ENCODE measurements at regions not wholly inside any gene's neighbourhood (a gene's known extent, or its start where the extent isn't known, plus 50 kb on each side); places are given as distances from the start of the nearest gene placed in this dataset.
"Not testable (repeated sequence)": the region's sequence is repeated elsewhere in the genome, so short reads cannot be mapped to it uniquely, and the experiment has no call there.

DNA sequence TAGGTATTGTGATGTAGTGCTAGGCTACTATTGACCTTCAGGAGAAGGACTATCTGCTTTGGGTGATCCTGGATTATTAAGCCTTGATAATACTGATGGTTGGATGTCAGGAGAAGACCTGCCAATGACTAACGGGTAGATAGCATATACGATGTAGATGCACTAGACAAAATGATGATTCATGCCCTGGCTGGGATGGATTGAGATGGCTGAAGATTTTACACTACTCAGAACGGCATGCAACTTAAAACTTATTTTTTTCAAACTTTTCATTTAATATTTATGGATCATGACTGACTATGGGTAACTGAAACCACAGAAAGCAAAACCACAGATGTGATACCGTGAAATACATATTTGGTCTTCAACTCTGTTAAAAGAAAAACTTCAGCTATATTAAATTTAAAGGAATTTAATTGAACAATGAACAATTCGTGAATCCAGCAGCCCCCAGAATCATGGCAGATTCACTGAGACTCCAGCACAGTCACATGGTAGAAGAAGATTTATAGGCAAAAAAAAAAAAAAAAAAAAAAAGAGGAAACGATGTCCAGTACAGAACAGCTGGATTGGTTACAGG is 124.6 kb upstream of the CDK13 start:
- no peak for FAIRE-seq

DNA sequence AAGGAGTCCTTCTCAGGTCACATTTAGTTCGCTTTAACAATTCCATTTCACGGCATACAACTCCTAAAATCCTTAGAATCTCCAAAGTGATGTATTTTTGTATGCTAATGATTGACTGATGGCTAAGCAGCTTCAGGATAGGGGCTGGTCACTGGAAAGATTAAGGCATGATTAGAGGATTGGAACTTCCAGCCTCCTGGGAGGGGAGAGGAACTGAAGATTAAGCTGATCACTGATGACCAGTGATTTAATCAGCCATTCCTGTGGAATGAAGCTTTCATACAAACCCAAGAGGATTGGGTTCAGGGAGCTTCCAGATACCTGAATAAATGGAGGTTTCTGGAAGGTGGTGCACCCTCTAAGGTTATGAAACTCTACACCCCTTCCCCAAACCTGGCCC is 123.9 kb upstream of the CDK13 start:
- no peak for FAIRE-seq

- no peak for FAIRE-seq
These were observed 122.5 kb upstream of the CDK13 start for GRCh38 chr7:39827571-39827970.

DNA sequence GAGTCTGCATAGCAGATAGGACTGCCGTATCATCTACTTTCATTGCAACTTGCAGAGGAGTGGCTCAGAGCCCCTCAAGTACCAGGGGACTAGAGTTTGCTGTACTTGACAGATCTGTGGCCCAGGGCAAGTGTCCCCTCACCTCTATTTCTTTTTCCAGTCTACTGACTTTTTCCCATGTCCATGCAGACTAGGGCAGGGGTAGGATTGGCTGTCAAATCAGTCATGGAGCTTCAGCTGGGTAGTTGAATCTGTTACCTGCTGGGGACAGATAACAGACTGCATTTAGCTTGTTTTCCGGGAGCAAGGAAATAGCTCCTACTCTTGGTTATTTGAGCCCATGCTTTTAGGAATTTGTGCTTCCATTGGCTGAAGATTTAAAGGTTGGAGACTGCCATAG is 121.0 kb upstream of the CDK13 start:
- FAIRE-seq: no peak

- FAIRE-seq: peak; percentile 76
These were observed 117.5 kb upstream of the CDK13 start for GRCh38 chr7:39832519-39833085.

DNA sequence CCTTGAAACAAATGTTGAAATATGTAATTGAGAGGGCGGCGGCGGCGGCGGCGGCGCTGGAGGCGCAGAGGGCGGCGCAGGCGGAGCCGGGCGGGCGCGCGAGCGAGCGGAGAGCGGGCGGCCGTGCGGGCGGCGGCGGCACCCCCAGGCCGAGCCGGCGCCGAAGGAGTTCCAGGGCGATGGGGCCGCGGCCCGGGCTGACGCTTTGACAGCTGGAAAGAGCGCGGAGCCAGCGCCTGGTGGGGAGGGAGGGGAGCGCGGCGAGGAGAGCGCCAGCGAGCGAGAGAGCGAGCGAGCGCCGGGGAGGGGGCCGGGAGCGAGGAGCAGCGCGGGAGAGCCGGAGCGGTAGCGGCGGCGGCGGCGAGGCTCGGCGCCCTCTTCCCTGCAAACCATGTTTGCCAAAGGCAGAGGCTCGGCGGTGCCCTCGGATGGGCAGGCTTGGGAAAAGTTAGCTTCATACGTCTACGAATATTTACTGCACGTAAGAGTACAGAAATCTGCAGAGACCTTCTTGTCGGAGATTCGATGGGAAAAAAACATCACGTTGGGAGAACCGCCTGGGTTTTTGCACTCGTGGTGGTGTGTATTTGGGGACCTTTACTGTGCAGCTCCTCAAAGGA is 116.8 kb upstream of the CDK13 start:
- not testable (repeated sequence) for FAIRE-seq

- not testable (repeated sequence) for FAIRE-seq
These were observed 116.0 kb upstream of the CDK13 start for GRCh38 chr7:39833865-39834634.

DNA sequence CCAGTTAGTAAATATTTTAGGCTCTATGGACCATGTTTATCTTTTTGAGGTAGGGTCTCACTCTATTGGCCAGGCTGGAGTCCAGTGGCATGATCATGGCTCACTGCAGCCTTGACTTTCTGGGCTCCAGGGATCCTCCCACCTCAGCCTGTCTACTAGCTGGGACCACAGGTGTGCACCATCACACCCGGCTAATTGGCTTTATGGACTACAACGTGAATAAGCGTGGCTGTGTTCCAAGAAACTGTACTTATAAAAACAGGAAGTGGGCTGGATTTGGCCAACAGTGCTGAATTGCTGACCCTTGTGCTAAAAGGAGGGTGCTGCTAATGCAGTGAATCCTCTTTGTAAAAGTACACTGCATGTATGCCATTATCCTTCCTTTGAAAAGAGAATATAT is 111.7 kb upstream of the CDK13 start:
- FAIRE-seq: no peak

- no peak for FAIRE-seq
These were observed 105.0 kb upstream of the CDK13 start for GRCh38 chr7:39845006-39845405.

DNA sequence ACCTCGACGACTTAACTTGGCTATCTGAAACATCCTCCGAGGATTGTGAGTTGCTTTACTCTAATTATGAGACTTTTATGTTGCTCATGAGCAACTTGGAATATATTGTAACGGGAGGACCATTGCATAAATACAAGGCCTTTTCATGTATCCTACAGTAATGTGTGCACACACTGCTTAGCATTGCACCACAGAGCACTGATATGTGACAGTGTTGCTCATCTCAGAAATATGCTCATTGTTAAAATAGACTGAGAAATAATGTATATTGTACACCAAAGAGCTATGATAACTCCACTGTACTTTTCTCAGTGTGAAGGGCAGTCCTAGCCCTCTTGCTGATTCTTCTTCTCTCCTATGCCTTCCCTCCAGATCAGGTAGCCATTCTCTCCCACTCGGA is 102.8 kb upstream of the CDK13 start:
- FAIRE-seq: no peak

- FAIRE-seq: no peak
These were observed 98.5 kb upstream of the CDK13 start for GRCh38 chr7:39851466-39852045.

DNA sequence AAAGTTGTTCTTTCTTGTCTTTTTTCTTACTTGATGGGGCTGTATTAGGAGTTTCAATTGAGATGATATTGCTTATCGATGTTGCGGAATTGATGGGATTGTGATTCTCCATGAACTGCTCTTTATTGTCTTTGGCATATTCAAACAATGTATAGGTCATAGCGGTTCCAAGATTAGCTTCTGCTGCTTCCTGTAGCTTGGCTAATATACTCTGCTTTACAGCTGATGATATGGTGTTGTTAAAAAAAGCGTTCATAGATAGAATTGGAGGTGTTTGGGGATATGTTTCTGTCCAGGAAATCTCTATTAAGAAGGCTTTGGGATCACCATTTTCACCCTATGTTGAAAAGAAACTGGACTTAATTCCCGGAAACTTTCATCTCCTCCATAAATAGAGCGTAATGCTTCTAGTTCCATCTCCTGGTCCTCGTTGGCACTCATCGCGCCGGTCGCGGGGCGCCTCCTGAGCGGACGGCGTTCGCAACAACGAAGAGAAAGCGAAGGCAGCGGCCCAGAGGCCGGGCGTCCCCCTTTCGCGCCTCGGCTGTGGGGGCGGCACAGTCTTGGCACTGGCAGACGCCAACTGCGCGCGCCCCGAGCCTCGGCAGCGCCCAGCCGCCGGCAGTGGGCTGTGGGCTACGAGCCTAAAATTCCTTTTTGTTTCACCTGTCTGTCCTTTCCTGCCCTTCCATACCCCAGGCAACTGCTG is 95.3 kb upstream of the CDK13 start:
- not testable (repeated sequence) for FAIRE-seq

GRCh38 chr7:39855325-39855674 is 94.8 kb upstream of the CDK13 start:
- FAIRE-seq: no peak

- FAIRE-seq: not testable (repeated sequence)
These were observed 86.3 kb upstream of the CDK13 start for GRCh38 chr7:39863675-39864322.

GRCh38 chr7:39869888-39870522 is 80.1 kb upstream of the CDK13 start:
- not testable (repeated sequence) for FAIRE-seq

DNA sequence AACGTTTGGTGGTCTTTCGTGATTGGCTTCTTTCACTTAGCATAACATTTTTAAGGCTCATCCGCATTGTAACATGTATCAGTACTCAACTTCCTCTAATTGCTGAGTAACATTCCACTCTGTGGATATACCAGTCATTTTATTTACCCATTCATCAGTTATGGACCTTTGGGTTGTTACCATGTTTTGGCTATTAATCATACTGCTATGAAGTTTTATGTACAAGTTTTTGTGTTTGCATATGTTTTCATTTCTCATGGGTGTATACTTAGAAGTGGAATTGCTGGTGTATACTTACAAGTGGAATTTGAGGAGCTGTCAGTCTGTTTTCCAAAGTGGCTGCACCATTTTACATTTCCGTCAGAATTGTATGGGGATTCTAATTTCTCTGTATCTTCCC is 78.4 kb upstream of the CDK13 start:
- FAIRE-seq: not testable (repeated sequence)

- no peak for FAIRE-seq
These were observed 69.5 kb upstream of the CDK13 start for GRCh38 chr7:39880556-39880955.

DNA sequence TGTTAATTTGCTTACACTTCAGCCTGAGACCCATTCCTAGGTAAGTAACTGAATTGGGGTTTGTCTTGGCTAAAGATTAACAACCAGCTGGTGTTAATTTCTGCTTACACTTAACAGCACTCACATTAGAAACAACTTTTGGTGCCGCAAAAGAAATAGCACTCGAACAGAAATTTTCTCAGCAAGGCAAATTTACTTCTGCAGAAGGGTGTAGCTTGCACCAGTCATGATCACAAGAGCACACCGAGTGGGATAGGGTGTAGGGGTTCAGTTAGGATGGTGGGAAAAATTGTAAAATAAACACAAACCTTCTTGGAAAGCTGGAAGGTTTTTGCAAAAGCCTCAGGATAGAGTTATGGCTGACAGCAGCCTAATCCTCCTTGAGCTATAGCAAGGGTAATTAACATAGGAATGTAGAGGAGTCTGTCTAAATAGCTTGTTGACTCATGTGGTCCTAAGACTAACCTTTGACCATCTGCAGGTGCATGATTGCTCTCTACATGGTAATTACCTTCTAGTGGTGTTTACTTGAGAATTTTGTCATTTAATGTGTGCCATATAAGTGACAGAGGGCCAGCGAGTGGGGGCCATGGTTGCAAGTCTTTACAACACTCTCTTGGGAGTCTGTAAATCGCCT is 67.8 kb upstream of the CDK13 start:
- FAIRE-seq: no peak

DNA sequence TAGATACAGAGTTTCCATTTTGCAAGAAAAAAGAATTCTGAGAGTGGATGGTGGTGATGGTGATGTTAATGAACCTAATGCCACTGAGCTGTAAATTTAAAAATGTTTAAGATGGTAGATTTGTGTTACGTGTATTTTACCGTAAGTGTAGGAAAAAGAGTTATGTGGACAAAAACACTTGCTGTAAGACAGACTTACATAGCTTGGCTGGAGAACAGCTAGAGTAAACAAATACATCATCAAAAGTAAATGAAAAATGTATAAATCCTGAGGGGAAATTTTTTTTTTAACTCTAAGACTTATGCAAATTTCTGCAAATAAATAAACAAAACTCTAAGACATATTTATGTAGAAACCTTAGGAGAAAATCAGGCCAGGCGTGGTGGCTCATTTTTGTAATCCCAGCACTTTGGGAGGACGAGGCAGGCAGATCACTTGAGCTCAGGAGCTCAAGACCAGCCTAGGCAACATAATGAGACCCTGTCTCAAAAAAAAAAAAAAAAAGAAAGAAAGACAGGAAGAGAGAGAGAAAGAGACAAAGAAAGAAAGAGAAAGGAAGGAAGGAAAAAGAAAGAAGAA is 66.2 kb upstream of the CDK13 start:
- FAIRE-seq: no peak

GRCh38 chr7:39888171-39888853 is 61.7 kb upstream of the CDK13 start:
- FAIRE-seq: no peak
